ENCODE measurements at regions not wholly inside any gene's neighbourhood (a gene's known extent, or its start where the extent isn't known, plus 50 kb on each side); places are given as distances from the start of the nearest gene placed in this dataset.

DNA sequence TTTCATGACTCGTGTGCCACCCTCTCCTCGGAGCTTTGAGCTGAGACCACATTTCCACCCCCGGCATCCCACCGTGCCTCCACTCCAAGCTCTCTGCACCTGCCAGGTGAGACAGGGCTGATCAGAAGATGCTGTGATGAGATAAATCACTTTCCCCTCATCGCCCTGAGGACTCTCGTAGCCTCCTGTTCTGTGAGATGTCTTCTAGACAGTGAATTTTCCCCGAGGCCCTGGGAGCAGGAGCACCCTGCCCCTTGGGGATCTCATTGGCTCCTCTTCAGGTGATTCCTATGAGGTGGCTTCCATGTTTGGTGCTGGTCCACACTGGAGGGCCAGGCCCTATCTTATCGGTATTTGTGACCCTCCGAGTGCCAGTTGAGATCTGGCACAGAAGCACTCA lies 154.0 kb upstream of the TSHZ3 start:
- TF ChIP-seq, protein P1, sequence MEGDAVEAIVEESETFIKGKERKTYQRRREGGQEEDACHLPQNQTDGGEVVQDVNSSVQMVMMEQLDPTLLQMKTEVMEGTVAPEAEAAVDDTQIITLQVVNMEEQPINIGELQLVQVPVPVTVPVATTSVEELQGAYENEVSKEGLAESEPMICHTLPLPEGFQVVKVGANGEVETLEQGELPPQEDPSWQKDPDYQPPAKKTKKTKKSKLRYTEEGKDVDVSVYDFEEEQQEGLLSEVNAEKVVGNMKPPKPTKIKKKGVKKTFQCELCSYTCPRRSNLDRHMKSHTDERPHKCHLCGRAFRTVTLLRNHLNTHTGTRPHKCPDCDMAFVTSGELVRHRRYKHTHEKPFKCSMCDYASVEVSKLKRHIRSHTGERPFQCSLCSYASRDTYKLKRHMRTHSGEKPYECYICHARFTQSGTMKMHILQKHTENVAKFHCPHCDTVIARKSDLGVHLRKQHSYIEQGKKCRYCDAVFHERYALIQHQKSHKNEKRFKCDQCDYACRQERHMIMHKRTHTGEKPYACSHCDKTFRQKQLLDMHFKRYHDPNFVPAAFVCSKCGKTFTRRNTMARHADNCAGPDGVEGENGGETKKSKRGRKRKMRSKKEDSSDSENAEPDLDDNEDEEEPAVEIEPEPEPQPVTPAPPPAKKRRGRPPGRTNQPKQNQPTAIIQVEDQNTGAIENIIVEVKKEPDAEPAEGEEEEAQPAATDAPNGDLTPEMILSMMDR (IDR thresholded peaks at IDR 0.05; ENCODE audit: low read depth, low read length), result no peak
- TF ChIP-seq EZH2phosphoT487 (IDR thresholded peaks at IDR 0.05; ENCODE audit: low read depth), result no peak

All from OCI-LY3 (cell line).